IMR-90 (cell line): ENCODE measurements at regions not wholly inside any gene's neighbourhood (a gene's known extent, or its start where the extent isn't known, plus 50 kb on each side); places are given as distances from the start of the nearest gene placed in this dataset.

Experiments
- ATAC-seq: fragments of 200-7000 bp; cut with Tn5 transposase; 2 replicates; pipeline ENCODE4 v1.9.1; 2020; ENCODE audit warnings: low read depth, mild to moderate bottlenecking, moderate library complexity
- BruUV-seq: library from RNA; stranded (reverse); fragments of 400-500 nt; replicated peaks from 2 replicates; lab custom pipeline; 2021; lab: Mats Ljungman, UMichigan
- CTCF ChIA-PET: fragments of 300-600 bp; formaldehyde crosslinking; extraction: SDS; loops from one replicate; lab custom pipeline; 2021; ENCODE audit warnings: antibody characterized with exemption; lab: Yijun Ruan, JAX
- POLR2A ChIA-PET: fragments of 300-600 bp; sonication (Branson Sonifier 250); formaldehyde crosslinking; loops from one replicate; lab custom pipeline; 2022; ENCODE audit warnings: antibody characterized with exemption; ENCODE audit not compliant: unreplicated experiment; lab: Charles Lee
- DNase-seq: peaks from one replicate; pipeline ENCODE4 v3.0.0; 2013
- H2AFZ ChIP-seq: replicated peaks from 2 replicates; pipeline ENCODE3; 2013; ENCODE audit warnings: low read length, mild to moderate bottlenecking; ENCODE audit not compliant: poor library complexity
- H2AK5ac ChIP-seq: 2 replicates; pipeline ENCODE4 v1.6.1; 2013; ENCODE audit warnings: low read depth, low read length, inconsistent platforms
- H2AK9ac ChIP-seq: replicated peaks from 2 replicates; pipeline ENCODE3; 2013; ENCODE audit warnings: mild to moderate bottlenecking, low read depth, low read length, moderate library complexity; ENCODE audit not compliant: poor library complexity
- H2BK120ac ChIP-seq: 2 replicates; pipeline ENCODE4 v1.6.1; 2013; ENCODE audit warnings: low read depth, low read length, inconsistent platforms
- H2BK15ac ChIP-seq: 3 replicates; pipeline ENCODE4 v1.6.1; 2013; ENCODE audit warnings: low read depth, low read length, inconsistent platforms
- H2BK20ac ChIP-seq: 2 replicates; pipeline ENCODE4 v1.6.1; 2013; ENCODE audit warnings: low read depth, mild to moderate bottlenecking, inconsistent platforms, low read length, moderate library complexity
- H2BK5ac ChIP-seq: 2 replicates; pipeline ENCODE4 v1.6.1; 2013; ENCODE audit warnings: mild to moderate bottlenecking, low read depth, low read length, inconsistent platforms; ENCODE audit not compliant: poor library complexity, severe bottlenecking
- H3K14ac ChIP-seq: replicated peaks from 2 replicates; pipeline ENCODE4 v1.6.1; 2013; ENCODE audit warnings: low read depth, low read length, inconsistent platforms
- H3K18ac ChIP-seq: 2 replicates; pipeline ENCODE4 v1.6.1; 2013; ENCODE audit warnings: low read depth, low read length, control low read depth
- H3K23ac ChIP-seq: 2 replicates; pipeline ENCODE4 v1.6.1; 2013; ENCODE audit warnings: low read depth, low read length, inconsistent platforms
- H3K27ac ChIP-seq: 2 replicates; pipeline ENCODE4 v1.5.1; 2013; ENCODE audit warnings: mild to moderate bottlenecking, control low read depth, low read length; ENCODE audit not compliant: insufficient read depth
- H3K27me3 ChIP-seq: 2 replicates; pipeline ENCODE4 v1.6.1; 2013; ENCODE audit warnings: low read length; ENCODE audit not compliant: control insufficient read depth, insufficient read depth
- H3K36me3 ChIP-seq: 2 replicates; pipeline ENCODE4 v1.6.1; 2013; ENCODE audit warnings: low read length, mixed read lengths; ENCODE audit not compliant: control insufficient read depth, insufficient read depth
- H3K4ac ChIP-seq: 2 replicates; pipeline ENCODE4 v1.6.1; 2013; ENCODE audit warnings: low read depth, low read length, inconsistent platforms
- H3K4me1 ChIP-seq: 2 replicates; pipeline ENCODE4 v1.6.1; 2013; ENCODE audit warnings: low read length, mixed read lengths; ENCODE audit not compliant: control insufficient read depth, insufficient read depth
- H3K4me2 ChIP-seq: 2 replicates; pipeline ENCODE4 v1.6.1; 2013; ENCODE audit warnings: low read depth, mild to moderate bottlenecking, control low read depth, low read length, moderate library complexity
- H3K4me3 ChIP-seq: 2 replicates; pipeline ENCODE4 v1.5.1; 2013; ENCODE audit warnings: low read depth, mild to moderate bottlenecking, control low read depth, low read length, moderate library complexity; ENCODE audit not compliant: insufficient read depth
- H3K56ac ChIP-seq: 2 replicates; pipeline ENCODE4 v1.6.1; 2013; ENCODE audit warnings: low read length, inconsistent platforms; ENCODE audit not compliant: insufficient read depth; ENCODE audit errors: extremely low read depth
- H3K79me1 ChIP-seq, 2 experiments: 2 replicates each; pipeline ENCODE4 v1.6.1; 2013; ENCODE audit warnings: low read length in 2 of 2, inconsistent platforms in 1 of 2, low read depth in 1 of 2
- H3K9ac ChIP-seq: 2 replicates; pipeline ENCODE4 v1.6.1; 2013; ENCODE audit warnings: low read depth, low read length, control low read depth
- H3K9me1 ChIP-seq: 2 replicates; pipeline ENCODE4 v1.6.1; 2013; ENCODE audit warnings: low read length, inconsistent platforms; ENCODE audit not compliant: insufficient read depth
- H3K9me3 ChIP-seq: 2 replicates; pipeline ENCODE4 v1.6.1; 2013; ENCODE audit warnings: low read length; ENCODE audit not compliant: control insufficient read depth, insufficient read depth
- H4K20me1 ChIP-seq: 2 replicates; pipeline ENCODE4 v1.6.1; 2013; ENCODE audit warnings: low read length, inconsistent platforms; ENCODE audit not compliant: insufficient read depth
- H4K5ac ChIP-seq: 2 replicates; pipeline ENCODE4 v1.6.1; 2013; ENCODE audit warnings: mild to moderate bottlenecking, low read depth, low read length, control low read depth
- H4K8ac ChIP-seq, 2 experiments: 2 replicates each; pipeline ENCODE4 v1.6.1; 2013; ENCODE audit warnings: low read depth in 2 of 2, low read length in 2 of 2, control low read depth in 1 of 2, inconsistent platforms in 1 of 2
- H4K91ac ChIP-seq: 2 replicates; pipeline ENCODE4 v1.6.1; 2013; ENCODE audit warnings: low read depth, low read length, inconsistent platforms; ENCODE audit not compliant: insufficient read depth
- CEBPB ChIP-seq: IDR thresholded peaks from 2 replicates; pipeline ENCODE4 v1.6.1; 2012; ENCODE audit warnings: low read depth, low read length, improper control_type of control experiment
- ELK1 ChIP-seq: fragments of 150-350 bp; IDR thresholded peaks from 2 replicates; pipeline ENCODE4 v1.6.1; 2016; ENCODE audit warnings: low read depth, mild to moderate bottlenecking, low read length, moderate library complexity, borderline replicate concordance
- MXI1 ChIP-seq: IDR thresholded peaks from 2 replicates; pipeline ENCODE4 v1.6.1; 2012; ENCODE audit warnings: low read depth, mild to moderate bottlenecking, low read length, moderate library complexity, borderline replicate concordance
- WGBS, 2 experiments: methylation state at CpG; one replicate each; pipeline versions ENCODE4 v1.1.5 to v1.1.7; 2013; ENCODE audit warnings: missing lambda C conversion rate in 2 of 2; ENCODE audit not compliant: insufficient read length in 1 of 2; ENCODE audit errors: extremely low coverage in 2 of 2; 5-methylcytosine and 5-hydroxymethylcytosine counted together
- dilution Hi-C: fragments of 300-500 bp; cut with HindIII; formaldehyde crosslinking; loops from one replicate; pipeline ENCODE4 v1.14.3; 2018; ENCODE audit warnings: low sequenced_read_pairs; ENCODE audit not compliant: unreplicated experiment
- in situ Hi-C: fragments of 300-500 bp; cut with MboI; formaldehyde crosslinking; loops from 3 replicates; pipeline ENCODE4 v1.14.3; 2019; ENCODE audit warnings: low sequenced_read_pairs, inconsistent platforms, mixed read lengths
- intact Hi-C: fragments of 100-400 bp; cut with micrococcal nuclease; formaldehyde crosslinking; loops from 2 replicates; pipeline ENCODE4 v1.10.0; 2022

- H2AK5ac ChIP-seq = no peak overlapping the region
- BruUV-seq = no TSS peak
- no peak overlapping the region for H2BK120ac ChIP-seq
- CTCF ChIA-PET = no interaction called here
- POLR2A ChIA-PET = no interaction called here
- H3K36me3 ChIP-seq = no peaks in the 10 kb centered on the region
- H3K23ac ChIP-seq = no peak overlapping the region
- no peaks in the 10 kb centered on the region for H3K9me3 ChIP-seq
- no peak overlapping the region for H2AK9ac ChIP-seq
- H2BK5ac ChIP-seq = no peak overlapping the region
- H3K9ac ChIP-seq = no peak overlapping the region
- intact Hi-C loops (no loop called here), in situ Hi-C loops (no loop called here), dilution Hi-C loops (no loop called here)
- H3K4ac ChIP-seq = no peak overlapping the region
- H2BK20ac ChIP-seq = no peak overlapping the region
- H4K91ac ChIP-seq = no peak overlapping the region
- H4K20me1 ChIP-seq = no peaks in the 10 kb centered on the region
- DNase-seq = no peak
- TF ChIP-seq MXI1 (no peak), ELK1 (no peak), CEBPB (no peak)
- no peak overlapping the region for H4K5ac ChIP-seq
- ATAC-seq = no peak
- no CpG with 5 or more reads among the region's 15 CpGs for WGBS, 2 experiments
- H3K27ac ChIP-seq = no peak overlapping the region
- no peaks in the 10 kb centered on the region for H3K9me1 ChIP-seq
- H3K18ac ChIP-seq = no peak overlapping the region
- no peaks in the 10 kb centered on the region for H3K79me1 ChIP-seq
- no peak overlapping the region for H3K14ac ChIP-seq
- no peak overlapping the region for H3K4me2 ChIP-seq
- no peaks in the 10 kb centered on the region for H3K4me1 ChIP-seq
- H3K27me3 ChIP-seq = peaks cover 63% of the 10 kb centered on the region
- no peak overlapping the region for H3K56ac ChIP-seq
- H2BK15ac ChIP-seq = no peak overlapping the region
- no peak overlapping the region for H2AFZ ChIP-seq
- H4K8ac ChIP-seq = no peak overlapping the region
- no peak overlapping the region for H3K4me3 ChIP-seq
These were observed 231.4 kb downstream of the HAUS1 start for GRCh38 chr18:46335534-46336101.
